ENCODE measurements at regions not wholly inside any gene's neighbourhood (a gene's known extent, or its start where the extent isn't known, plus 50 kb on each side); places are given as distances from the start of the nearest gene placed in this dataset.

GRCh38 chr5:67476995-67477394 lies 280.4 kb upstream of the CD180 start:
- no peak for ATAC-seq
- no peak for TF ChIP-seq BACH2 (CRISPR knock-in tag; IDR thresholded peaks at IDR 0.05; ENCODE audit: borderline replicate concordance)
- TF ChIP-seq SNAI2 (CRISPR knock-in tag; IDR thresholded peaks at IDR 0.05), result no peak
- TF ChIP-seq TSHZ2 (CRISPR knock-in tag; IDR thresholded peaks at IDR 0.05), result no peak
- TF ChIP-seq ZC3H10 (CRISPR knock-in tag; IDR thresholded peaks at IDR 0.05), result no peak
- no peak for TF ChIP-seq ZNF70 (CRISPR knock-in tag; IDR thresholded peaks at IDR 0.05)
- no peak for TF ChIP-seq POU6F1 (CRISPR knock-in tag; IDR thresholded peaks at IDR 0.05; ENCODE audit: borderline replicate concordance, low read depth)
- no peak for TF ChIP-seq ESRRG (CRISPR knock-in tag; IDR thresholded peaks at IDR 0.05)
- no peak for TF ChIP-seq ISL1 (CRISPR knock-in tag; IDR thresholded peaks at IDR 0.05)
- no peak for TF ChIP-seq ZFP30 (CRISPR knock-in tag; IDR thresholded peaks at IDR 0.05)
- no peak for TF ChIP-seq ZFP3 (CRISPR knock-in tag; IDR thresholded peaks at IDR 0.05)

- TF ChIP-seq ZNF70 (CRISPR knock-in tag; IDR thresholded peaks at IDR 0.05) (no peak), TSHZ2 (CRISPR knock-in tag; IDR thresholded peaks at IDR 0.05) (no peak), ZC3H10 (CRISPR knock-in tag; IDR thresholded peaks at IDR 0.05) (no peak)
- ATAC-seq, result no peak
Measured at GRCh38 chr5:67476531-67476930, 279.9 kb upstream of the CD180 start.

- TF ChIP-seq OSR1 (CRISPR knock-in tag; IDR thresholded peaks at IDR 0.05) (no peak), POU6F1 (CRISPR knock-in tag; IDR thresholded peaks at IDR 0.05; ENCODE audit: borderline replicate concordance, low read depth) (no peak), ZC3H10 (CRISPR knock-in tag; IDR thresholded peaks at IDR 0.05) (no peak), TSHZ2 (CRISPR knock-in tag; IDR thresholded peaks at IDR 0.05) (no peak), GLIS3 (CRISPR knock-in tag; IDR thresholded peaks at IDR 0.05) (no peak), TOX (CRISPR knock-in tag; IDR thresholded peaks at IDR 0.05; ENCODE audit: borderline replicate concordance) (no peak), SNAI2 (CRISPR knock-in tag; IDR thresholded peaks at IDR 0.05) (no peak)
- ATAC-seq, result no peak
Measured at GRCh38 chr5:67475489-67475888, 278.9 kb upstream of the CD180 start.

- ATAC-seq, result no peak
- TF ChIP-seq POU6F1 (CRISPR knock-in tag; IDR thresholded peaks at IDR 0.05; ENCODE audit: borderline replicate concordance, low read depth), result no peak
- TF ChIP-seq ZNF565 (CRISPR knock-in tag; conservative IDR thresholded peaks at IDR 0.05; ENCODE audit: low read depth), result no peak
- TF ChIP-seq GLIS3 (CRISPR knock-in tag; IDR thresholded peaks at IDR 0.05), result no peak
- TF ChIP-seq ZFP30 (CRISPR knock-in tag; IDR thresholded peaks at IDR 0.05), result no peak
Measured at GRCh38 chr5:67474597-67475238, 278.1 kb upstream of the CD180 start.

Data from SK-N-SH treated with all-trans-retinoic acid at 6 μM for 48 hours (cell line).